Stimulated activated CD4-positive, alpha-beta T cell treated with anti-CD3 and anti-CD28 coated beads, Interleukin-12 subunit alpha, Interleukin-12 subunit beta, amount 100 ng/mL, for 48 hours (primary cell): ENCODE measurements at regions not wholly inside any gene's neighbourhood (a gene's known extent, or its start where the extent isn't known, plus 50 kb on each side); places are given as distances from the start of the nearest gene placed in this dataset.

Source experiments
- DNase-seq, 3 donors: peaks; one replicate each; pipeline ENCODE4 v3.0.0-alpha.2; 2020; ENCODE audit warnings: low read depth in 2 of 3, low spot score in 1 of 3

GRCh38 chr15:47289656-47290055, 427.6 kb upstream of the SEMA6D start:
- no peak for DNase-seq

- DNase-seq = no peak
Measured at GRCh38 chr15:47291767-47292166, 425.5 kb upstream of the SEMA6D start.

- DNase-seq = no peak
Measured at GRCh38 chr15:47292638-47293190, 424.6 kb upstream of the SEMA6D start.

GRCh38 chr15:47293466-47294162, 423.7 kb upstream of the SEMA6D start:
- no peak for DNase-seq

GRCh38 chr15:47294765-47295259, 422.5 kb upstream of the SEMA6D start:
- DNase-seq = no peak

GRCh38 chr15:47296881-47297280, 420.4 kb upstream of the SEMA6D start:
- DNase-seq = no peak

GRCh38 chr15:47299846-47300434, 417.4 kb upstream of the SEMA6D start:
- no peak for DNase-seq

GRCh38 chr15:47300596-47300995, 416.7 kb upstream of the SEMA6D start:
- no peak for DNase-seq

- DNase-seq = no peak
Measured at GRCh38 chr15:47301481-47301880, 415.8 kb upstream of the SEMA6D start.

- no peak for DNase-seq
Measured at GRCh38 chr15:47304656-47305055, 412.6 kb upstream of the SEMA6D start.

GRCh38 chr15:47312161-47312560, 405.1 kb upstream of the SEMA6D start:
- DNase-seq = no peak

GRCh38 chr15:47326410-47327333, 390.6 kb upstream of the SEMA6D start:
- DNase-seq = no peak

GRCh38 chr15:47331829-47332393, 385.4 kb upstream of the SEMA6D start:
- no peak for DNase-seq

GRCh38 chr15:47332481-47332880, 384.8 kb upstream of the SEMA6D start:
- no peak for DNase-seq

- DNase-seq = no peak
Measured at GRCh38 chr15:47333734-47334133, 383.6 kb upstream of the SEMA6D start.

GRCh38 chr15:47334805-47335535, 382.3 kb upstream of the SEMA6D start:
- no peak for DNase-seq

- DNase-seq = no peak
Measured at GRCh38 chr15:47337106-47337505, 380.2 kb upstream of the SEMA6D start.

GRCh38 chr15:47337836-47338235, 379.5 kb upstream of the SEMA6D start:
- no peak for DNase-seq

GRCh38 chr15:47338771-47339170, 378.5 kb upstream of the SEMA6D start:
- DNase-seq = no peak

- no peak for DNase-seq
Measured at GRCh38 chr15:47339800-47340570, 377.3 kb upstream of the SEMA6D start.
